GM23338 (cell line): ENCODE measurements at regions not wholly inside any gene's neighbourhood (a gene's known extent, or its start where the extent isn't known, plus 50 kb on each side); places are given as distances from the start of the nearest gene placed in this dataset.

Experiments
- ATAC-seq: fragments of 200-7000 bp; cut with Tn5 transposase; 3 replicates; pipeline ENCODE4 v1.9.1; 2020
- DNase-seq: peaks from one replicate; pipeline ENCODE4 v3.0.0-alpha.2; 2015; ENCODE audit warnings: low spot score
- H2AFZ ChIP-seq: fragments of 200-600 bp; sonication (generic); 2 replicates; pipeline ENCODE4 v1.8.0; 2016; ENCODE audit warnings: antibody characterized with exemption, mild to moderate bottlenecking, moderate library complexity
- H3F3A ChIP-seq: fragments of 200-600 bp; sonication (generic); replicated peaks from 2 replicates; pipeline ENCODE4 v1.8.0; 2017; ENCODE audit warnings: antibody characterized with exemption, mixed run types, low read depth
- H3K27ac ChIP-seq: fragments of 200-600 bp; sonication (generic); 2 replicates; pipeline ENCODE4 v1.6.1; 2016; ENCODE audit warnings: low read depth
- H3K27me3 ChIP-seq: fragments of 200-600 bp; sonication (generic); 2 replicates; pipeline ENCODE4 v1.8.0; 2016; ENCODE audit warnings: mild to moderate bottlenecking, mixed run types, moderate library complexity; ENCODE audit not compliant: insufficient read depth
- H3K36me3 ChIP-seq: fragments of 200-600 bp; sonication (generic); 2 replicates; pipeline ENCODE4 v1.8.0; 2016; ENCODE audit warnings: mild to moderate bottlenecking; ENCODE audit not compliant: insufficient read depth
- H3K4me1 ChIP-seq: fragments of 200-600 bp; sonication (generic); 2 replicates; pipeline ENCODE4 v1.8.0; 2016; ENCODE audit warnings: mild to moderate bottlenecking, moderate library complexity; ENCODE audit not compliant: insufficient read depth
- H3K4me2 ChIP-seq: fragments of 200-600 bp; sonication (generic); 2 replicates; pipeline ENCODE4 v1.7.1; 2017; ENCODE audit warnings: mixed run types
- H3K4me3 ChIP-seq: fragments of 200-600 bp; sonication (generic); 2 replicates; pipeline ENCODE4 v1.6.1; 2016; ENCODE audit warnings: mixed run types
- H3K79me2 ChIP-seq: fragments of 200-600 bp; sonication (generic); replicated peaks from 2 replicates; pipeline ENCODE4 v1.8.0; 2017; ENCODE audit warnings: mild to moderate bottlenecking; ENCODE audit not compliant: insufficient read depth
- H3K9me2 ChIP-seq: fragments of 200-600 bp; sonication (generic); 2 replicates; pipeline ENCODE4 v1.8.0; 2017; ENCODE audit not compliant: insufficient read depth
- H4K20me1 ChIP-seq: fragments of 200-600 bp; sonication (generic); replicated peaks from 2 replicates; pipeline ENCODE4 v1.8.0; 2017; ENCODE audit warnings: mild to moderate bottlenecking; ENCODE audit not compliant: insufficient read depth
- H3K27ac Mint-ChIP-seq: 2 replicates; pipeline ENCODE4 v1.8.0; 2020; ENCODE audit warnings: inconsistent platforms, mild to moderate bottlenecking, moderate library complexity, mixed read lengths
- H3K27me3 Mint-ChIP-seq: 3 replicates; pipeline ENCODE4 v1.8.0; 2022; ENCODE audit warnings: low read depth, mild to moderate bottlenecking, moderate library complexity, mixed read lengths, inconsistent platforms; ENCODE audit not compliant: insufficient read depth, poor library complexity
- H3K36me3 Mint-ChIP-seq: 3 replicates; pipeline ENCODE4 v1.8.0; 2021; ENCODE audit warnings: low read depth, mild to moderate bottlenecking, inconsistent platforms, moderate library complexity, mixed read lengths
- H3K4me1 Mint-ChIP-seq: 3 replicates; pipeline ENCODE4 v1.8.0; 2020; ENCODE audit warnings: mild to moderate bottlenecking, inconsistent platforms, mixed read lengths
- H3K4me3 Mint-ChIP-seq: 3 replicates; pipeline ENCODE4 v1.8.0; 2021; ENCODE audit warnings: moderate library complexity, mild to moderate bottlenecking, inconsistent platforms, mixed read lengths
- H3K9me3 Mint-ChIP-seq: 3 replicates; pipeline ENCODE4 v1.8.0; 2020; ENCODE audit warnings: moderate library complexity, mild to moderate bottlenecking, inconsistent platforms, mixed read lengths
- CREB1 ChIP-seq: fragments of 250-450 bp; sonication (Bioruptor Pico); IDR thresholded peaks from 2 replicates; pipeline ENCODE4 v1.5.0; 2020; ENCODE audit warnings: low read depth, mild to moderate bottlenecking, moderate library complexity
- CTCF ChIP-seq, 2 experiments: fragments of 200-600 bp in 1 of 2; sonication (generic) in 1 of 2; conservative IDR thresholded peaks; 2 replicates each; pipeline versions ENCODE4 v1.5.1 to v1.6.1; 2016 to 2017; ENCODE audit warnings: antibody characterized with exemption in 2 of 2, low read depth in 2 of 2, mild to moderate bottlenecking in 2 of 2, moderate library complexity in 1 of 2
- ETS1 ChIP-seq: IDR thresholded peaks from 2 replicates; pipeline ENCODE4 v1.6.1; 2016; ENCODE audit warnings: antibody characterized with exemption
- EZH2 ChIP-seq: fragments of 200-600 bp; sonication (generic); IDR thresholded peaks from one replicate; pipeline ENCODE4 v1.8.0; 2017; ENCODE audit warnings: antibody characterized with exemption, mild to moderate bottlenecking, low read depth; ENCODE audit not compliant: unreplicated experiment
- EZH2phosphoT487 ChIP-seq: fragments of 200-600 bp; sonication (generic); IDR thresholded peaks from one replicate; pipeline ENCODE4 v1.8.1; 2018; ENCODE audit warnings: antibody characterized with exemption; ENCODE audit not compliant: unreplicated experiment
- JUNB ChIP-seq: IDR thresholded peaks from one replicate; pipeline ENCODE4 v1.6.1; 2016; ENCODE audit warnings: antibody characterized with exemption; ENCODE audit not compliant: unreplicated experiment
- NANOG ChIP-seq: IDR thresholded peaks from 2 replicates; pipeline ENCODE4 v1.6.1; 2016; ENCODE audit warnings: antibody characterized with exemption, borderline replicate concordance
- POLR2AphosphoS5 ChIP-seq: IDR thresholded peaks from 2 replicates; pipeline ENCODE4 v1.6.1; 2016; ENCODE audit warnings: antibody characterized with exemption, low read depth
- REST ChIP-seq: IDR thresholded peaks from one replicate; pipeline ENCODE4 v1.6.1; 2018; ENCODE audit warnings: antibody characterized with exemption; ENCODE audit not compliant: unreplicated experiment
- STAT1 ChIP-seq: IDR thresholded peaks from one replicate; pipeline ENCODE4 v1.6.1; 2016; ENCODE audit warnings: antibody characterized with exemption; ENCODE audit not compliant: unreplicated experiment
- ZNF114 ChIP-seq: fragments of 250-450 bp; sonication (Bioruptor Pico); IDR thresholded peaks from 2 replicates; pipeline ENCODE4 v1.5.0; 2020; ENCODE audit warnings: mild to moderate bottlenecking, moderate library complexity

GRCh38 chr5:105677291-105677690 is 1993.4 kb downstream of the EFNA5 start (continued):
- TF ChIP-seq CTCF (conservative IDR thresholded peaks at IDR 0.05; ENCODE audit: low read depth in 2 of 2): no peak
- no peak for TF ChIP-seq POLR2AphosphoS5
- no peak for TF ChIP-seq STAT1
- TF ChIP-seq ZNF114 (CRISPR knock-in tag): no peak

- Histone ChIP-seq H2AFZ (no peak overlapping the region), H3K79me2 (no peaks in the 10 kb centered on the region), H3K4me3 (no peak overlapping the region), H4K20me1 (no peaks in the 10 kb centered on the region), H3K36me3 (no peaks in the 10 kb centered on the region), H3K9me2 (peaks cover 3% of the 10 kb centered on the region; the same call in 1 of the 2 replicates), H3F3A (no peaks in the 10 kb centered on the region), H3K4me2 (no peak overlapping the region), H3K27me3 (no peaks in the 10 kb centered on the region), H3K4me1 (no peaks in the 10 kb centered on the region), H3K27ac (no peak overlapping the region)
- Mint-ChIP-seq H3K4me3 (no peak overlapping the region), H3K9me3 (no peaks in the 10 kb centered on the region; the same call in 2 of the 3 replicates), H3K4me1 (no peaks in the 10 kb centered on the region), H3K36me3 (no peaks in the 10 kb centered on the region; the same call in 2 of the 3 replicates), H3K27me3 (no peaks in the 10 kb centered on the region), H3K27ac (no peak overlapping the region)
- no peak for DNase-seq
- ATAC-seq: no peak
- TF ChIP-seq EZH2 (no peak), JUNB (no peak), CREB1 (CRISPR knock-in tag) (no peak), STAT1 (no peak), REST (no peak), POLR2AphosphoS5 (no peak), EZH2phosphoT487 (no peak), ZNF114 (CRISPR knock-in tag) (no peak), ETS1 (no peak), CTCF (conservative IDR thresholded peaks at IDR 0.05; ENCODE audit: low read depth in 2 of 2) (no peak), NANOG (no peak)
These were observed 2000.1 kb downstream of the EFNA5 start for GRCh38 chr5:105670596-105670995.
